ENCODE measurements at regions not wholly inside any gene's neighbourhood (a gene's known extent, or its start where the extent isn't known, plus 50 kb on each side); places are given as distances from the start of the nearest gene placed in this dataset.
"Not testable (repeated sequence)": the region's sequence is repeated elsewhere in the genome, so short reads cannot be mapped to it uniquely, and the experiment has no call there.

DNA sequence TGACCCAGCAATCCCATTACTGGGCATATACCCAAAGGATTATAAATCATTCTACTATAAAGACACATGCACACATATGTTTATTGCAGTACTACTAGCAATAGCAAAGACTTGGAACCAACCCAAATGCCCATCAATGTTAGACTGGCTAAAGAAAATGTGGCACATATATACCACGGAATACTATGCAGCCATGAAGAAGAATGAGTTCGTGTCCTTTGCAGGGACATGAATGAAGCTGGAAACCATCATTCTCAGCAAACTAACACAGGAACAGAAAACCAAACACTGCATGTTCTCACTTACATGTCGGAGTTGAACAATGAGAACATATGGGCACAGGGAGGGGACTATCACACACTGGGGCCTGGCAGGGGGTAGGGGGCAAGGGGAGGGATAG, 183.0 kb downstream of the HACE1 start:
- in situ Hi-C loops (cut with MboI; ENCODE audit: low sequenced_read_pairs): loop anchor here (25.0 kb wide), 1 partner anchor 386 kb away; no protein-coding TSS in a partner anchor

DNA sequence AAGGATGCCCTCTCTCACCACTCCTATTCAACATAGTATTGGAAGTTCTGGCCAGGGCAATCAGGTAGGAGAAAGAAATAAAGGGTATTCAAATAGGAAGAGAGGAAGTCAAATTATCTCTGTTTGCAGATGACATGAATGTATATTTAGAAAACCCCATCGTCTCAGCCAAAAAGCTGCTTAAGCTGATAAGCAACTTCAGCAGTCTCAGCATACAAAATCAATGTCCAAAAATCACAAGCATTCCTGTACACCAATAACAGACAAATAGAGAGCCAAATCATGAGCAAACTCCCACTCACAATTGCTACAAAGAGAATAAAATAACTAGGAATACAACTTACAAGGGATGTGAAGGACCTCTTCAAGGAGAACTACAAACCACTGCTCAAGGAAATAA, 184.6 kb downstream of the HACE1 start:
- in situ Hi-C loops (cut with MboI; ENCODE audit: low sequenced_read_pairs): loop anchor here (25.0 kb wide), 1 partner anchor 387 kb away; no protein-coding TSS in a partner anchor

DNA sequence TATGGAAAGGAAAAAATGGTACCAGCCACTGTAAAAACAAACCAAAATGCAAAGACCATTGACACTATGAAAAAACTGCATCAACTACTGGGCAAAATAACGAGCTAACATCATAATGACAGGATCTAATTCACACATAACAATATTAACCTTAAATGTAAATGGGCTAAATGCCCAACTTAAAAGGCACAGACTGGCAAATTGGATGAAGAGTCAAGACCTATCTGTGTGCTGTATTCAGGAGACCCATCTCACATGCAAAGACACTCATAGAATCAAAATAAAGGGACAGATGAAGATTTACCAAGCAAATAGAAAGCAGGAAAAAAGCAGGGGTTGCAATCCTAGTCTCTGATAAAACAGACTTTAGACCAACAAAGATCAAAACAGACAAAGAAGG, 186.6 kb downstream of the HACE1 start:
- in situ Hi-C loops (cut with MboI; ENCODE audit: low sequenced_read_pairs): not testable (repeated sequence)

DNA sequence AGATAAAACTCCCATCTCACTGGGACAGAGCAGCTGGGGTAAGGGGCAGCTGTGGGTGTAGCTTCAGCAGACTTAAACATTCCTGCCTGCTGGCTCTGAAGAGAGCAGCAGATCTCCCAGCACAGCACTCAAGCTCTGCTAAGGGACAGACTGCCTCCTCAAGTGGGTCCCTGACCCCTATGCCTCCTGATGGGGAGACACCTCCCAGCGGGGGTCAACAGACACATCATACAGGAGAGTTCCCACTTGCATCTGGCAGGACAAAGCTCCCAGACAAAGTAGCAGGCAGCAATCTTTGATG, 188.2 kb downstream of the HACE1 start:
- in situ Hi-C loops (cut with MboI; ENCODE audit: low sequenced_read_pairs): not testable (repeated sequence)

DNA sequence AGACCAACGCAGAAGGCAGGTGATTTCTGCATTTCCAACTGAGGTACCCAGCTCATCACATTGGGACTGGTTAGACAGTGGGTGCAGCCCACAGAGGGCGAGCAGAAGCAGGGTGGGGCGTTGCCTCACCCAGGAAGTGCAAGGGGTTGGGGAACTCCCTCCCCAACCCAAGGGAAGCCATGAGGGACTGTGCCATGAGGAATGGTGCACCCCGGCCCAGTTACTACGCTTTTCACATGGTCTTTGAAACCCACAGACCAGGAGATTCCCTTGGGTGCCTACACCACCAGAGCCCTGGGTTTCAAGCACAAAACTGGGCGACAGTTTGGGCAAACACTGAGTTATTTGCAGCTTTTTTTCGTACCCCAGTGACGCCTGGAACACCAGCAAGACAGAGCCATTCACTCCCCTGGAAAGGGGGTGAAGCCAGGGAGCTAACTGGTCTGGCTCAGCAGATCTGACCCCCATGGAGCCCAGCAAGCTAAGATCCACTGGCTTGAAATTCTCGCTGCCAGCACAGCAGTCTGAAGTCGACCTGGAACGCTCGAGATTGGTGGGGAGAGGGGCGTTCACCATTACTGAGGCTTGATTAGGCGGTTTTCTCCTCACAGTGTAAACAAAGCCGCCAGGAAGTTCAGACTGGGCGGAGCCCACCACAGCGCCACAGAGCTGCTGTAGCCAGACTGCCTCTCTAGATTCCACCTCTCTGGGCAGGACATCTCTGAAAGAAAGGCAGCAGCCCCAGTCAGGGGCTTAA, 188.7 kb downstream of the HACE1 start:
- in situ Hi-C loops (cut with MboI; ENCODE audit: low sequenced_read_pairs): not testable (repeated sequence)

DNA sequence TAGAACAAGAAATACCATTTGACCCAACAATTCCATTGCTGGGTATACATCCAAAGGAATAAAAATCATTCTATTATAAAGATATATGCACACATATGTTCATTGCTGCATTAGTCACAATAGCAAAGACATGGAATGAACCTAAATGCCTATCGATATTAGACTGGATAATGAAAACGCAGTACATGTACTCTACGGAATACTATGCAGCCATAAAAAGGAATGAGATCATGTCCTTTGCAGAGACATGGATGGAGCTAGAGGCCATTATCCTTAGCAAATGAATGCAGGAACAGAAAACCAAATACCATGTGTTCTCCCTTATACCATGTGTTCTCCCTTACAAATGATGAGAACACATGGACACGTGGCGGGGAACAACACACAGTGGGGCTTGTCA, 190.2 kb downstream of the HACE1 start:
- in situ Hi-C loops (cut with MboI; ENCODE audit: low sequenced_read_pairs): no loop called here

DNA sequence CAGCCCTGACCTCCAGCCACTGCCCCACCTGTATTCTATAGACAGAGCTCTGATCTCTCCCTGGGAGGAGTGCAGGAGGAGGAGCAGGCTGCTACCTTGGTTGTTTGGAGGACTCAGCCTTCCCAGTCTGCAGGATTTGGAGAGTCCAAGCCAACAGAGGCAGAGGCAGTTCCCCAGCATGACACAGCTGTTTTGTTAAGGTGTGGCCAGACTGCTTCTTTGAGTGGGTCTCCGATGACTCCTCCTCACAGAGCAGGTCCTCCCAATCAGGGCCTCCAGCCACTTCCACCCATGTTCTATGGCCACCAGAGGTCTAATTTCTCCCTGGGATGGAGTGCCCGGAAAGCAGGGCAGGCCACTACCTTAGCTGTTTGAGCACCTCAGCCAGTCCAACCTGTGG, 203.5 kb downstream of the HACE1 start:
- in situ Hi-C loops (cut with MboI; ENCODE audit: low sequenced_read_pairs): no loop called here

DNA sequence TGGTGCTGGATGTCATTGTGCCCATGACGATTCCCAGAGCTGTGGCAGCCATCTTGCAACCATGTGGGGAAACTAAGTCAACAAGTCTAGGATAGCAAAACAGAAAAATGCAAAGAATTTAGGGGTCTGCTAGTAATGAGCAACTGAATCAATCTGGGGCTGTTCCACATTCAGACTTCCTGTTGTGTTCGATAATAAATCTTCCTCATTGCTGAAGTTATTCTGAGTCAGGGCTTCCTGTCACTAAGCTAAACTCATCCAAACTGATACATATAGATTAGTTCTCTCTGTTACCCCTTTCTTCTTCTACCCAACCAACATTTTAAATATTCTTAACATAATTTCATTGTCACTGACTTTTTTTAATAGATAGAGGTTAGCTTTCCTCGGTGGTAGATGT, 205.9 kb downstream of the HACE1 start:
- in situ Hi-C loops (cut with MboI; ENCODE audit: low sequenced_read_pairs): no loop called here

DNA sequence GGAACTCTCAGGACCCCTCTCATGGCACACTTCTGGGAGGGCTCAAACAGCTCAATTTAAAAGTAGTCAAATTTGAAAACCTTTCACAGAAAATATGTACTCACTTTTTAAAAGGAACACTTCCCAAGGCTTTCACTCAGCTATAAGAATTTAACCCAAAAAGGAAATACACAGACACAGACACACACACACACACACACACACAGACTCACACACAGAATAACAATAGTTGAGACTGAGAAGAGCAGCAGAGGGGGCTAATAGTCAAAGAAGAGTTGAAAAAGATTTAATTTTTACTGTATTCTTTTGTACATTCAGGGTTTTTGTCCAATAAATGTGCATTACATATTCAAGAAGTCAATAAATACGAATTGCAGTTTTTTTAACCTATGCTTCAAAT, 211.4 kb downstream of the HACE1 start:
- in situ Hi-C loops (cut with MboI; ENCODE audit: low sequenced_read_pairs): no loop called here

DNA sequence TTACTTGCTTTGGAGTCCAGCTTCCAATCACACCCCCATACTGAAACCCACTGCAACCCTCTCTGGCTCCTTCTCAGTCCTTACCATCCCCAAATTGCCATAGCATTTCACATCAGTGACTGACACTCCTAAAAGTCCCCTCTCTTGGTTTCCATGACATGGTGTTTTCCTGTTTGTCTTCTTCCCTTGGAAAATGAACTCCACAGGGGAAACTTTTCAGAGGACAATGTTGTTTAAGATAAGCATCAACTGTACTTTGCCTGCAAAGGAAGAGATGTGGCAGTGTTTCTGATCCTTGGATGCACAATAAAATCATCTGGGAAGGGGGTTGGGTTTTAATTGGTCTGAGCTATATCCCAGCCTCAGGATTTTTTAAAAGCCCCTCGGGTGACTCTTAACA, 214.9 kb downstream of the HACE1 start:
- in situ Hi-C loops (cut with MboI; ENCODE audit: low sequenced_read_pairs): no loop called here

DNA sequence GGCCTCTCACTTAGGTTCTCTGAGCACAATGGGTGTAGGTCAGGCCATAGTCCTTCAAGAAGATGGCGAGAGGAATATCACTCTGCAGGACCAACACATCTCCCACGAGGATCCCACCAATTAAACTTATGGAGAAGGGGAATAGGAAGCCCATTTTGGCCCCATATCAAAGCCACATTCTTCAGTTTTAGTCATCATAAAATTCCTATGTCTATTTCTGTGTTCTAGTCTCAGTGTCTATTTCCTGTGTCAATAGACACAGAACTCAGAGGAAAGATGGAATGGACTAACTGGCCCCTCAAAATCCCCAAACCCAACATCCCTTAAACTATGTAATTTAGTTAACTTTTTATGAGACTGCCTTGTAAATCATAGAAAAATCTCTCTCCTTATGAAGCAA, 216.8 kb downstream of the HACE1 start:
- in situ Hi-C loops (cut with MboI; ENCODE audit: low sequenced_read_pairs): no loop called here

DNA sequence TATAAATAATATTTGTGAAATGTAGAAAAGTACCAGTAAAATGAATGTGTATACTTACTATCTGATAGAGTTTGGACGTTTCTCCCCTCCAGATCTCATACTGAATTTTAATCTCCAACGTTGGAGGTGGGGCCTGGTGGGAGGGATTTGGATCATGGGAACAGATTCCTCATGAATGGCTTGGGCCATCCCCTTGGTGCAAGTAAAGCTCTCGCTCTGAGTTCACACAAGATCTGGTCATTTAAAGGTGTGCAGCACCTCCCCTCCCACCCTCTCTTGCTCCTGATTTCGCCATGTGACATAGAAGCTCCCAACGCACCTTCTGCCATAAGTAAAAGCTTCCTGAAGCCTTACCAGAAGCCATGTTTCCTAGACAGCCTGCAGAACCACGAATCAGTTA, 219.0 kb downstream of the HACE1 start:
- in situ Hi-C loops (cut with MboI; ENCODE audit: low sequenced_read_pairs): no loop called here

DNA sequence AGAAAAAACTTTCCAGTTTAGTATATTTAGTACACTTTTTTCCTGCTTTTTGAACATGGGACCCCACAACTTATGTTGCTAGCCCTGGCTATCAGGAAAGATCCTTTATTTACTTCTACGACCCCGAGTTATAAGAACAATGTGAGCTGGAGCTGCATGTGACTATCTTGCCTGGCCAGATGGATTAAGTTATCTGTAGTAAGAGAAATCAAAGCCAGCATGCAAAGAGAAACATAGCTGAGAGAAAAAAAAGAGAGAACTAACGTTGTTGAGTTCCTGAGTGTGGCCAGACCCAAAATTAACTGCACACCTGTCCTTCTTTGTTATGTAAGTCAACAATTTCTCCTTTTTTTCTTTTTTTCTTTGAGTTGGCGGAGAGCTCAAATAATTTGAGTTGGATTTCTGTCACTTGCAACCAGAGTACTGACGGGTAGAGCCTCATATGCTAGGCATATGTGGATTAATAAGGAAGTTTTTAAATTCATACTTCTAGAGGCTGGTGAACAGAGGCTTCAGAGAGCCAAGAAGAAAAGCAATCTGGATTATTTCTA, 219.5 kb downstream of the HACE1 start:
- in situ Hi-C loops (cut with MboI; ENCODE audit: low sequenced_read_pairs): no loop called here

DNA sequence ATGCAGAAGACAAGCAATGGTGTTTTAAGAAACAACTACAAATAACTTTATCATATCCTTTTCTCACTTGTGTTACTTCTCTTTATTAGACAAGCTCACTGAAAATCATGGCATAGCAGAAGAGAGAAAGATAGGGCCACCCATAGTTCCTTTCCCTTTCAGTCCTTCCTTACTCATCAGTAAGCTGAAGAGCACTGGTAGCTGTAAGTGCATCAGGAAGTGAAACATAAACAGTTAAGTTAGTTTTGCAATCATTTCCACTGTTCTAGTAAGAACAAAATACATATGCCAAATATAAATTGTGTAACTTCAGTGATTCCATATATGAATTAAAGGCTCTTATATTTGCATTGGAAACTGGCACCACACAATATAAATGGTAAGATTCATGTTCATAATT, 220.1 kb downstream of the HACE1 start:
- in situ Hi-C loops (cut with MboI; ENCODE audit: low sequenced_read_pairs): no loop called here

DNA sequence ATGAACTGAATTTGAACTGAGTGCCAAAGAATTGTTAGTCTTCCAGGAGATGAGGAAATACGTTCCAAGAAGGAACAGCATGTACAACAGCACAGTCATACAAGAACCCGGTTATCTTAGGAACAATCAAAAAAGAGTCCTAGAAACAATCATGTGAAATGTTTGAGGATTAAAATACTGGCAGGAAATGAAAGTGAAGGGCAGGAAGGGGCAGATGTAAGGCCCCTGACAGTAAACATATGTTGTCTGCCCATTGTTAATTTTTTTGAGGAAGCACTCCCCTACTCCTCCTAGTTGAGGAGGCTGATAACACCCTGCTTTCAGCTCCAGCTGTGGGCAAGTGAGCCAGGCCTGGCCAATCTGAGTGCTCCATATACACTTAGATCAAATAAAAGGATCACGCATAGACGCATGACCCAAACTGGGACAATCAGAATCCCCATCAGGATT, 220.9 kb downstream of the HACE1 start:
- in situ Hi-C loops (cut with MboI; ENCODE audit: low sequenced_read_pairs): no loop called here

DNA sequence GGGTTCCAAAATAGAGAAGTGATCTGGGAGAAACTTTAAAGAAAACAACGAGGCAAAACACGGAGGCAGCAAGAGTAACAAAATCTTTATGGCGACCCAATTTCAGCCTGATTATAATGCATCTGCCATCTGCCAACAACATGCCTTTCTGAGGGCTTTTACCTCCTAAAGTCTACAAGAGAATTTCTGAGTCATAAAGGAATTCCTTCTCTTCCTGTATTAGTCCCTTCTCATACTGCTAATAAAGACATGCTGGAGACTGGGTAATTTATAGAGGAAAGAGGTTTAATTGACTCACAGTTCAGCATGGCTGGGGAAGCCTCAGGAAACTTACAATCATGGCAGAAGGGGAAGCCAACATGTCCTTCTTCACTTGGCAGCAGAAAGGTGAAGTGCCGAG, 226.6 kb downstream of the HACE1 start:
- in situ Hi-C loops (cut with MboI; ENCODE audit: low sequenced_read_pairs): no loop called here

DNA sequence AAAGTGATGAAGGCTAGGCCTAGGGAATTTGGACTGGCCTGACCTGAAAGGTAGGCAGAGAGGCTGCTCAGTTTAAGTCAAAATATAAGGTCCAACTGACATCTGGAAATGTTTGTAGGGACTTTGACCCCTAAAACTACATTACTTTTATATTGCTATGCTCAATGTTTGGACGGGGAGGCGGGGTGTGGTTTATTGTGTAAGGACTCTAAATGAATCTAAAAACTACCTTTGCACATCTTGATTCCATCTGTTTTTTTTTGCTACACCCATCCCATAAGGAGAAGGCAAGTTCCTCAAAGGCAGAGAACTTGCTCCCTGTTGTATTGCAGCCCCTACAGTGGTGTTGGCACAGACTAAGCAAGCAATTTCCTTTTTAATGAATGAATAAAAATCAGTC, 227.1 kb downstream of the HACE1 start:
- in situ Hi-C loops (cut with MboI; ENCODE audit: low sequenced_read_pairs): no loop called here

DNA sequence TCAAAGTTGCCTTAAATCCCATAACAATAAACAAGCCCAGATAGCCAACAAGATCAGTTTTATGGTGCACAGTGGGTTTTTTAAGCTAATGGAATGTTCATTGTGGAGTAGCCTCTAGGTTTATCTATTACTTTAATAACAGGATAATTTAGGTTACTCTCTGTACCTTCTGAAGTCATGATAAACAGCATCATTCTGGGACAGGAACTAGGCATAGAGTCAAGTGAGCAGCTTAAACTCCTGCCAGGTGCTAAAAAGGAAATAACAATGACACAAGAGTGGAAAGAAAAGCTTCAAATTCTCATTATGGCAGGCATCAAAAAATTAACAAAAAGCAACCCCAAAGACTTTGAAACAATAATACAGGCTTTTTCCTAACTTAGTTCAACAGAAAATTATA, 228.8 kb downstream of the HACE1 start:
- in situ Hi-C loops (cut with MboI; ENCODE audit: low sequenced_read_pairs): no loop called here

DNA sequence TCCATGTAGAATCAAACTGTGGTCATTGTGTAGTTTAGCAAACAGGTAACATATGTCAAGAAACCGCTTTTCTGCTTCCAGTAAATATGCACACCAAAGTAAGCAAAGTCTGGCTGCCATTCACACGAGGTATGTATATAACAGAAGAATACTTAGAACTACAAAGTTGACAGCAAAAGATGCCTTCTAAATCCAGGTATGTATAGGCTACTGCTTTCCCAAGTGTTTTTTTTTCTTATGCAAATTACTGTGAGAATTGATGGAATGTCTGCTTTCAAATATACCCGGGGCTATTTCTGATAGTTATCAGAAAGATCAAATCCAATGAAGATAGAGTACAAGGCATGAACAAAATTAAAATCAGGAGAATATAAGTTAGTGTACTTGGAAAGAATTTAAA, 229.2 kb downstream of the HACE1 start:
- in situ Hi-C loops (cut with MboI; ENCODE audit: low sequenced_read_pairs): no loop called here

DNA sequence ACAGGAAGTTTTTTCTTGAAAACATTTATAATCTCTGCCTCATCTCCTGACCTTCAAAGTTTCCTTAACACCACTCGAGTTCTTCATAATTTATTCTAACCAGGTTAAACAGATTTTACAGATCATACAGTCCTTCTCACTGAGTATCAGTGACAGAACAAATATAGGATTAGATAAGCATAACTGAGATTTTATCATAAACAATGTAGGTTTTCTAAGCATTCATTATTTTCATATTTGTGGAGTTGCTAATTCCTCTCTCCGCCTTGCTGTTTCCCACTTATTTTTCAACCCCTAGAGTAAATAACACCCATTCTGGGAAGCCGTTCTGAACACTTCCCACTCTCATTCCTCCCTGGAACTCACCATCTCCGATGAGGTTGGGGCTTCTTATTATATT, 229.9 kb downstream of the HACE1 start:
- in situ Hi-C loops (cut with MboI; ENCODE audit: low sequenced_read_pairs): no loop called here

DNA sequence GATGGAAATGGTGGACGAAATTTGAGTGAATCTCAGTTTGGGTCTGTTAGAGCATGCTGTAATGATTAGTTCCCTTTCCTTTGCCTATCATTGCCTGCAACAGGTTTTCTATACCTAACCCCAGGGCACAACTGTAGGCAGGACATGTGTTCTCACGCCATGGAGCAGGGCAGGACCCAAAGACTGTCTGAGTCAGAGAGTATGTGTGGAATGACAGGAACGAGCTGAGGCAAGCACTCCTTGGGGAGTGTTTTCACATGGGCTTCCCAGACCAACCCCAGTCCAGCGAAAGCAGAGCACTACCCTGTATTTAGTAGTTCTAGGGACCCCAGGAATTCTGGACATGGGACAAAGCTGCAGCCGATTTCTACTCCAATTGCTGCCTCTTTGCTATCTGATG, 234.2 kb downstream of the HACE1 start:
- in situ Hi-C loops (cut with MboI; ENCODE audit: low sequenced_read_pairs): no loop called here

DNA sequence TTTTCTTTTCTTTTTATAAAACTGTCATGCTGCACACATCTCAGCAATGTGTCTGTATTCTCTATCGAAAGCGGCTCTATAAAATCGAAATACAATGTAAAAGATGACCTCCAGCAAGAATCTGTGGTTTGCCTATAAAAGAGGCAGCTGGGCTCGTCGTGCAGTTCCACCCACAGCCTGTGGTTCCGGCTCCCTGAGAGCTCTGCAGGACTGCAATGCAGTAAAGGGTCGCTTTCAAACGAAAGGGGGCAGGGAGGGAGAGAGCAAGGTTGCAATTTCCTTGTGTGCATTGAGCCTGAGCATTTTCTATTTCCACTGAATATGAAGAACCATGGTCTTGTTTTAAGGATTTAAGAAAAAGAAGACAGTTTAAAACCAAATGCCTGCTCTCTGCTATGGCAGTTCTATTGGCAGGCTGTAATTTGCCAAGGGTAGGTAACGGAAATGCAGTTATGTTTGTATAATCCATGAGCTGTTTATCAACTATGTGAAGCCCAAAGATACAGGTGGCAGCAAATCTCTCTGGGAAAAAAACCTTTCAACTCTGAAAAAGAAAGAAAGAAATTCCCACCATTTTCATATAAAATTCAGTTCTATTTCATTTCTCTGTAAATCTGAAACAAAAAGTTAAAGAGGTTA, 236.5 kb downstream of the HACE1 start:
- in situ Hi-C loops (cut with MboI; ENCODE audit: low sequenced_read_pairs): no loop called here

DNA sequence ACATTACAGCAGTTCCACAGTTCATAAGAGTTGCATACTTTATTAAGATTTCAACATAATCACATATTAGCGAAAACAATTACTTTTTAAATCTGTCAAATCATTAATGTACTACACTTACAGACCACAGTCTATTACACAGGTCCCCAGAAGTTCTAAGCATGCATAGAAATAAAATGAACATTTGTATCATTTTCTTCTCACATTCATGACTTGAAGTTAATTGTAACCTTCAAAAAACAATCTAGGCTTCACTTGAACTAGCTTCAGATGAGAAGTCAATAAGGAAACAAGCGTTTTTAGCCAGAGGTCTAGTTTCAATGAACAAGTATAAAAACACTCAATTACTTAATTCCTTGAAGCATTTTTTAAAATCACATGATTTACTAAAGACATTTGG, 238.3 kb downstream of the HACE1 start:
- in situ Hi-C loops (cut with MboI; ENCODE audit: low sequenced_read_pairs): no loop called here
